ENCODE measurements at regions not wholly inside any gene's neighbourhood (a gene's known extent, or its start where the extent isn't known, plus 50 kb on each side); places are given as distances from the start of the nearest gene placed in this dataset.

DNA sequence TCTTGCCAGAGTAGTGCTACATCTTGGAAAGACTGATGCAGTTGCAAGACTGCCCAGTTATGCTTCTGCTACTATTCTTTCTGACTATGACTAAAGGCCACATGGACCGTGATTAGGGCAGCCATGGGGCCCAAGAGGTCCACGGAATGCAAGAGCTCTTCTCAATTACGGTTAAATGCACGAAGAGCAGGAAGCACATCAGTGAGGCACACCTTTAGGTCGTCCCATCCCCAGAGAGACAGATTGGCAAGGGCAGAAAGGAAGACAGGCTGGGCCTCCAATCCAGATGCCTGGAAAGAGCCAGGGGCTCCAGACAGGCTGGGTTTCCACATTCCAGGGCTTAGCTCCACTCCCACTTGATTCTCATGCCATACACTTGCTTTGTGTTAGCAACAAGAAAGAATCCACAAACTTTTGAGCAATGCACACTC is 132.3 kb upstream of the SLIT3 start:
- dilution Hi-C loops (cut with MboI; ENCODE audit: extremely low pct_ligation_motif_present, low sequenced_read_pairs) (no loop called here), intact Hi-C loops (cut with micrococcal nuclease) (no loop called here)
- no TSS peak for BruUV-seq (replicated peaks)
- Histone ChIP-seq H3K9me1 (replicated peaks; ENCODE audit: control insufficient read depth, extremely low read depth, insufficient read depth, low read length) (no peaks in the 10 kb centered on the region), H4K20me1 (replicated peaks; ENCODE audit: control insufficient read depth, extremely low read depth, insufficient read depth, low read length) (no peaks in the 10 kb centered on the region), H3K4me2 (ENCODE audit: insufficient read depth, low read length) (no peak overlapping the region), H3K36me3 (ENCODE audit: control insufficient read depth in 2 of 2, extremely low read depth in 1 of 2, insufficient read depth in 2 of 2, low read length in 2 of 2) (no peaks in the 10 kb centered on the region), H3K9ac (replicated peaks; ENCODE audit: extremely low read depth, insufficient read depth, low read length) (no peak overlapping the region), H3K4me3 (replicated peaks in 1 of 3; ENCODE audit: insufficient read depth in 1 of 3, low read depth in 1 of 3, low read length in 3 of 3) (no peak overlapping the region), H3K79me2 (ENCODE audit: control insufficient read depth, insufficient read depth, low read length) (no peaks in the 10 kb centered on the region), H3K27ac (ENCODE audit: insufficient read depth, low read depth, low read length) (no peak overlapping the region), H2AFZ (ENCODE audit: low read depth, low read length) (no peak overlapping the region), H3K27me3 (ENCODE audit: control insufficient read depth in 2 of 2, insufficient read depth in 2 of 2, low read length in 2 of 2) (no peaks in the 10 kb centered on the region), H3K9me3 (replicated peaks; ENCODE audit: control insufficient read depth, insufficient read depth, low read length) (no peaks in the 10 kb centered on the region), H3K4me1 (ENCODE audit: control insufficient read depth, extremely low read depth, insufficient read depth, low read length) (no peaks in the 10 kb centered on the region)
- FAIRE-seq (no peak), DNase-seq (ENCODE audit: low read depth, low spot score) (no peak)
- TF ChIP-seq JUN (IDR thresholded peaks at IDR 0.05; ENCODE audit: borderline replicate concordance, insufficient read depth, insufficient read length, low read depth) (no peak), POLR2AphosphoS5 (IDR thresholded peaks at IDR 0.05; ENCODE audit: insufficient read depth, low read depth, low read length) (no peak), GATA2 (IDR thresholded peaks at IDR 0.05; ENCODE audit: insufficient read depth, insufficient read length, low read depth, low read length) (no peak), CTCF (IDR thresholded peaks at IDR 0.05; ENCODE audit: extremely low read depth in 1 of 2, insufficient read depth in 1 of 2, low read depth in 1 of 2, low read length in 2 of 2) (no peak), POLR2A (IDR thresholded peaks at IDR 0.05; ENCODE audit: low read depth, low read length) (no peak), FOS (IDR thresholded peaks at IDR 0.05; ENCODE audit: borderline replicate concordance, insufficient read depth, low read length) (no peak), EZH2 (IDR thresholded peaks at IDR 0.05; ENCODE audit: borderline replicate concordance, low read depth, low read length, severe bottlenecking) (no peak), MYC (IDR thresholded peaks at IDR 0.05; ENCODE audit: low read depth, low read length) (no peak)
- TF ChIP-seq, protein P1, sequence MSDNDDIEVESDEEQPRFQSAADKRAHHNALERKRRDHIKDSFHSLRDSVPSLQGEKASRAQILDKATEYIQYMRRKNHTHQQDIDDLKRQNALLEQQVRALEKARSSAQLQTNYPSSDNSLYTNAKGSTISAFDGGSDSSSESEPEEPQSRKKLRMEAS (IDR thresholded peaks at IDR 0.05; ENCODE audit: insufficient read depth, insufficient read length) = no peak
- POLR2A ChIA-PET = no interaction called here
- CTCF ChIA-PET = interaction anchor here (0.7 kb wide), 1 partner anchor 9 kb away, joined by 3 read pairs; no protein-coding TSS in a partner anchor

Measured in endothelial cell of umbilical vein (primary cell).